ENCODE measurements at regions not wholly inside any gene's neighbourhood (a gene's known extent, or its start where the extent isn't known, plus 50 kb on each side); places are given as distances from the start of the nearest gene placed in this dataset.

GRCh38 chr6:90448836-90449235 lies 138.0 kb downstream of the MAP3K7 start:
- TF ChIP-seq CTCF (IDR thresholded peaks at IDR 0.05; ENCODE audit: unreplicated experiment), result no peak
- ChIA-PET POLR2A (no interaction called here), CTCF (interaction anchor here (0.9 kb wide), 1 partner anchor 44 kb away, joined by 3 read pairs; no protein-coding TSS in a partner anchor)
- Mint-ChIP-seq H3K4me1 (ENCODE audit: insufficient read depth, unreplicated experiment) (no peaks in the 10 kb centered on the region), H3K4me3 (ENCODE audit: unreplicated experiment) (no peak overlapping the region), H3K27ac (ENCODE audit: low read depth, unreplicated experiment) (no peak overlapping the region), H3K27me3 (ENCODE audit: insufficient read depth, unreplicated experiment) (no peaks in the 10 kb centered on the region), H3K9me3 (ENCODE audit: unreplicated experiment) (no peaks in the 10 kb centered on the region), H3K36me3 (ENCODE audit: insufficient read depth, unreplicated experiment) (no peaks in the 10 kb centered on the region)
- BruUV-seq (replicated peaks), result no TSS peak
- no peak for DNase-seq (ENCODE audit: unreplicated experiment)
- intact Hi-C loops (cut with micrococcal nuclease), result no loop called here

- intact Hi-C loops (cut with micrococcal nuclease), result no loop called here
- no peaks in the 10 kb centered on the region for H3K27me3 Mint-ChIP-seq (ENCODE audit: insufficient read depth, unreplicated experiment)
- H3K9me3 Mint-ChIP-seq (ENCODE audit: unreplicated experiment), result no peaks in the 10 kb centered on the region
- no TSS peak for BruUV-seq (replicated peaks)
- no peaks in the 10 kb centered on the region for H3K36me3 Mint-ChIP-seq (ENCODE audit: insufficient read depth, unreplicated experiment)
- ChIA-PET CTCF (no interaction called here), POLR2A (interaction anchor here (0.7 kb wide), 1 partner anchor 412 kb away, joined by 3 read pairs; no protein-coding TSS in a partner anchor)
- no peaks in the 10 kb centered on the region for H3K4me1 Mint-ChIP-seq (ENCODE audit: insufficient read depth, unreplicated experiment)
- no peak overlapping the region for H3K4me3 Mint-ChIP-seq (ENCODE audit: unreplicated experiment)
- TF ChIP-seq CTCF (IDR thresholded peaks at IDR 0.05; ENCODE audit: unreplicated experiment), result no peak
- no peak overlapping the region for H3K27ac Mint-ChIP-seq (ENCODE audit: low read depth, unreplicated experiment)
- peak; percentile 34 for DNase-seq (ENCODE audit: unreplicated experiment)
These were observed 140.7 kb downstream of the MAP3K7 start for GRCh38 chr6:90446164-90446563.

GRCh38 chr6:90445533-90446108 lies 141.3 kb downstream of the MAP3K7 start:
- no peak overlapping the region for H3K27ac Mint-ChIP-seq (ENCODE audit: low read depth, unreplicated experiment)
- CTCF ChIA-PET, result no interaction called here
- no peaks in the 10 kb centered on the region for H3K27me3 Mint-ChIP-seq (ENCODE audit: insufficient read depth, unreplicated experiment)
- no peak overlapping the region for H3K4me3 Mint-ChIP-seq (ENCODE audit: unreplicated experiment)
- intact Hi-C loops (cut with micrococcal nuclease), result no loop called here
- no peaks in the 10 kb centered on the region for H3K36me3 Mint-ChIP-seq (ENCODE audit: insufficient read depth, unreplicated experiment)
- no peak for DNase-seq (ENCODE audit: unreplicated experiment)
- no TSS peak for BruUV-seq (replicated peaks)
- no peaks in the 10 kb centered on the region for H3K9me3 Mint-ChIP-seq (ENCODE audit: unreplicated experiment)
- TF ChIP-seq CTCF (IDR thresholded peaks at IDR 0.05; ENCODE audit: unreplicated experiment), result no peak
- POLR2A ChIA-PET, result interaction anchor here (0.7 kb wide), 1 partner anchor 411 kb away, joined by 3 read pairs; no protein-coding TSS in a partner anchor
- H3K4me1 Mint-ChIP-seq (ENCODE audit: insufficient read depth, unreplicated experiment), result no peaks in the 10 kb centered on the region

- no peak for TF ChIP-seq CTCF (IDR thresholded peaks at IDR 0.05; ENCODE audit: unreplicated experiment)
- ChIA-PET POLR2A (no interaction called here), CTCF (interaction anchor here (0.6 to 0.7 kb wide), 2 partner anchors 17 to 340 kb away, joined by 3 to 4 read pairs; no protein-coding TSS in a partner anchor)
- intact Hi-C loops (cut with micrococcal nuclease), result no loop called here
- no TSS peak for BruUV-seq (replicated peaks)
- no peaks in the 10 kb centered on the region for H3K9me3 Mint-ChIP-seq (ENCODE audit: unreplicated experiment)
- no peak overlapping the region for H3K4me3 Mint-ChIP-seq (ENCODE audit: unreplicated experiment)
- no peaks in the 10 kb centered on the region for H3K4me1 Mint-ChIP-seq (ENCODE audit: insufficient read depth, unreplicated experiment)
- DNase-seq (ENCODE audit: unreplicated experiment), result no peak
- H3K27ac Mint-ChIP-seq (ENCODE audit: low read depth, unreplicated experiment), result no peak overlapping the region
- H3K36me3 Mint-ChIP-seq (ENCODE audit: insufficient read depth, unreplicated experiment), result no peaks in the 10 kb centered on the region
- H3K27me3 Mint-ChIP-seq (ENCODE audit: insufficient read depth, unreplicated experiment), result no peaks in the 10 kb centered on the region
These were observed 142.6 kb downstream of the MAP3K7 start for GRCh38 chr6:90444160-90444714.

Data from MCF 10A (cell line).